HG02885 (cell line): ENCODE measurements at regions not wholly inside any gene's neighbourhood (a gene's known extent, or its start where the extent isn't known, plus 50 kb on each side); places are given as distances from the start of the nearest gene placed in this dataset.

Experiments
- ATAC-seq: cut with Tn5 transposase; IDR thresholded peaks from one replicate; pipeline ENCODE4 v1.9.1; 2021; ENCODE audit warnings: mild to moderate bottlenecking; ENCODE audit not compliant: unreplicated experiment, poor library complexity

DNA sequence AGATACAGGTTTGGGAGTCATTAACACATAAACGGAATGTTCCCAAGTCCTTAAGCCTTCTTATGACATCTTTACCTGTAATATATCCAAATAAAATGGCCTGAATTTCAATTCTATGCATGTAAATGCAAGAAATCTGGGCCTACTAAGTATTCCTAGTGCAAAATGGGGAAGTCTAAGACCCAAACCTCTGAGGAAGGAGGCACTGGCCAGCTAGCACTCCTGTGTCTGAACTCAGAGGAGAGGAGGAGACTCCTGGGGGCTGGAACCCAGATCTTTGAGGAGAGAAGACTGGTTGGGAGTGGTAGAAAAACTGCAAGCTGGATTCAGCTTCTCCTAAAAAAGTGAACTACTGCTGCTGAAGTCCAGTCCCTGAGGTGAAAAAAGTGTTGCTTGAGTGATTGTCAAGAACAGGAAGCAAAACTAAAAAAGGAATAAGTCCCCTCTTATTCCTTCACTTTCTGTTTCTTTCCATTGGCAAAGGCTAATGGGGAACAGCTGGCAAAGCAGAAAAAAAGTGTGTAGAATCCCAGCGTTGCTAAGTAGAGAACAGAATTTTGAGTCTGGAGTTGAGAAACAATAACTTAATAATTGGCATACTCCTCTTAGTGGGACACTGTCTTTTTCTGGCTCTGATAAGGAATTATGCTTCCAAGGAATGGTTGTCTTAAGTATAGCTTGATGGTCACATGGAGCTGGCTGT is 54.8 kb upstream of the ATP2C1 start:
- ATAC-seq, result no peak

GRCh38 chr3:130839813-130840212 is 54.1 kb upstream of the ATP2C1 start:
- peak; percentile 54 for ATAC-seq

DNA sequence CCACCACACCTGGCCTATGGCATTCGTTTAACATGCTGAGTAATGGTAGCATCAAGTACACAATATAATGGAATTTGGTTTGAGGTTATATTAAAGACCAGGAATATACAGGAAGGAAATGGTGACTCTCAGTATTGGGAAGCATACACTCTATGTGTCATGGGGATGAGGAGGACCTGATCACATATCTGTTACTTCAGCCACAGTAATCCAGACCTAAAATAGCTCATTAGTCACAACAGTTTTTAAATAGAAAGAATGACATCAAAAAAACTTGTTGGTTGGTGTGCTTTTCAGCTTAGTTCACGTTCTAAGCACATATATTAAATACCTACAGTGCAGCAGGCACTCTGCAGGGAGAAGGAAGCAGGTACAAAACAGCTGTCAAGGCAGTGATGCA is 52.5 kb upstream of the ATP2C1 start:
- ATAC-seq, result no peak

DNA sequence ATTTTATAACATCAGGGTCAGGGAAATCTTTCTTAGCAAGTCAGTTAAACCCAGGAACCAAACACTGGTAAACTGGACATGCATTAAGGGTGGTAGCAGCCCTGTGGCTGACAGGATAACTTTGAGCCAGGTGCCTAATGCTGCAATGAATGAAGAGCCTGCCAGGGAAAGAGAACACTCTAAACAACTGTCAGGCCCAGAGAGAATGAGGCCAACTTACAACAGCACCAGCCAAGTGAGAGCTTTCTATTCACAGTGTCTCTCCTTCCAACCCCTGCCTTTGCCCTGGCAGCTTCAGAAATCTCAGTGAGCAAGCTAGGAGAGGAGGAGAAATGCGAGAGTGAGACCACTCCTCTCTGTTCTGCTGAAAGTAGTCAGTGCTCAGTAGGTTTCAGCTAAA is 50.4 kb upstream of the ATP2C1 start:
- no peak for ATAC-seq
